Skeletal muscle tissue (tissue), 3 donors: ENCODE measurements at regions not wholly inside any gene's neighbourhood (a gene's known extent, or its start where the extent isn't known, plus 50 kb on each side); places are given as distances from the start of the nearest gene placed in this dataset.

Experiments
- H3K27ac ChIP-seq: one replicate; pipeline ENCODE4 v1.7.0; 2013; ENCODE audit warnings: mild to moderate bottlenecking, low read depth, low read length, inconsistent platforms
- H3K27me3 ChIP-seq, 3 donors: one replicate each; pipeline ENCODE4 v1.7.0; 2013; ENCODE audit warnings: low read length in 3 of 3; ENCODE audit not compliant: control insufficient read depth in 3 of 3, insufficient read depth in 3 of 3
- H3K36me3 ChIP-seq, 3 donors: one replicate each; pipeline ENCODE4 v1.7.0; 2013; ENCODE audit warnings: low read length in 3 of 3; ENCODE audit not compliant: control insufficient read depth in 3 of 3, insufficient read depth in 3 of 3
- H3K4me1 ChIP-seq, 3 donors: one replicate each; pipeline ENCODE4 v1.7.0; 2013; ENCODE audit warnings: low read length in 3 of 3, mild to moderate bottlenecking in 3 of 3; ENCODE audit not compliant: control insufficient read depth in 3 of 3, insufficient read depth in 3 of 3
- H3K4me3 ChIP-seq, 3 donors: one replicate each; pipeline ENCODE4 v1.7.0; 2013; ENCODE audit warnings: low read length in 3 of 3
- H3K9ac ChIP-seq, 3 donors: one replicate each; pipeline ENCODE4 v1.7.0; 2013; ENCODE audit warnings: low read length in 3 of 3, mild to moderate bottlenecking in 3 of 3, moderate library complexity in 2 of 3, low read depth in 1 of 3
- H3K9me3 ChIP-seq, 3 donors: one replicate each; pipeline ENCODE4 v1.7.0; 2013; ENCODE audit warnings: low read length in 3 of 3; ENCODE audit not compliant: control insufficient read depth in 3 of 3
- donor health status: Osteomylitis.

GRCh38 chr6:1525364-1526038 is 84.2 kb upstream of the FOXC1 start:
- H3K9me3 ChIP-seq, result no peaks in the 10 kb centered on the region
- H3K27ac ChIP-seq, result no peak overlapping the region
- no peaks in the 10 kb centered on the region for H3K36me3 ChIP-seq
- H3K4me1 ChIP-seq, result peaks cover 22 to 28% (median 27%) of the 10 kb centered on the region in 3 donors
- H3K4me3 ChIP-seq, result no peak overlapping the region
- no peak overlapping the region for H3K9ac ChIP-seq
- H3K27me3 ChIP-seq, result peaks cover 14 to 23% (median 21%) of the 10 kb centered on the region in 3 donors

GRCh38 chr6:1526398-1527072 is 83.2 kb upstream of the FOXC1 start:
- peak overlapping the region in 1 of 3 donors; percentile 68 for H3K9ac ChIP-seq
- peaks cover 22 to 28% (median 27%) of the 10 kb centered on the region in 3 donors for H3K4me1 ChIP-seq
- H3K27ac ChIP-seq, result no peak overlapping the region
- no peaks in the 10 kb centered on the region for H3K36me3 ChIP-seq
- H3K27me3 ChIP-seq, result peaks cover 14 to 20% (median 20%) of the 10 kb centered on the region in 3 donors
- peak overlapping the region; percentile 33 to 71 (median 54) for H3K4me3 ChIP-seq
- H3K9me3 ChIP-seq, result no peaks in the 10 kb centered on the region

- Histone ChIP-seq H3K4me1 (peaks cover 22 to 28% (median 27%) of the 10 kb centered on the region in 3 donors), H3K27me3 (peaks cover 14 to 19% (median 16%) of the 10 kb centered on the region in 3 donors), H3K27ac (no peak overlapping the region), H3K9ac (peak overlapping the region in 1 of 3 donors; percentile 68), H3K9me3 (no peaks in the 10 kb centered on the region), H3K36me3 (no peaks in the 10 kb centered on the region), H3K4me3 (peak overlapping the region; percentile 33 to 71 (median 54))
Measured at GRCh38 chr6:1527073-1527457, 82.7 kb upstream of the FOXC1 start.

GRCh38 chr6:1535295-1535694 is 74.4 kb upstream of the FOXC1 start:
- Histone ChIP-seq H3K4me1 (peaks cover 0 to 4% (median 3%) of the 10 kb centered on the region in 3 donors), H3K27ac (no peak overlapping the region), H3K9ac (no peak overlapping the region), H3K36me3 (no peaks in the 10 kb centered on the region), H3K4me3 (no peak overlapping the region), H3K27me3 (peaks cover 0 to 2% (median 0%) of the 10 kb centered on the region in 3 donors), H3K9me3 (no peaks in the 10 kb centered on the region)

- no peaks in the 10 kb centered on the region for H3K36me3 ChIP-seq
- H3K27me3 ChIP-seq, result peaks cover 0 to 2% (median 0%) of the 10 kb centered on the region in 3 donors
- H3K4me3 ChIP-seq, result no peak overlapping the region
- H3K9me3 ChIP-seq, result no peaks in the 10 kb centered on the region
- no peak overlapping the region for H3K27ac ChIP-seq
- peaks cover 0 to 4% (median 3%) of the 10 kb centered on the region in 3 donors for H3K4me1 ChIP-seq
- H3K9ac ChIP-seq, result no peak overlapping the region
Measured at GRCh38 chr6:1536526-1537429, 72.9 kb upstream of the FOXC1 start.

- H3K27me3 ChIP-seq, result peaks cover 0 to 2% (median 0%) of the 10 kb centered on the region in 3 donors
- H3K9ac ChIP-seq, result no peak overlapping the region
- H3K27ac ChIP-seq, result no peak overlapping the region
- no peaks in the 10 kb centered on the region for H3K9me3 ChIP-seq
- H3K4me1 ChIP-seq, result peaks cover 0 to 4% (median 3%) of the 10 kb centered on the region in 3 donors
- no peak overlapping the region for H3K4me3 ChIP-seq
- H3K36me3 ChIP-seq, result no peaks in the 10 kb centered on the region
Measured at GRCh38 chr6:1538369-1538768, 71.3 kb upstream of the FOXC1 start.

GRCh38 chr6:1538810-1539478 is 70.8 kb upstream of the FOXC1 start:
- H3K9ac ChIP-seq, result no peak overlapping the region
- no peak overlapping the region for H3K4me3 ChIP-seq
- no peaks in the 10 kb centered on the region for H3K36me3 ChIP-seq
- H3K9me3 ChIP-seq, result no peaks in the 10 kb centered on the region
- H3K4me1 ChIP-seq, result peaks cover 0 to 4% (median 3%) of the 10 kb centered on the region in 3 donors
- H3K27ac ChIP-seq, result no peak overlapping the region
- H3K27me3 ChIP-seq, result peaks cover 0 to 2% (median 0%) of the 10 kb centered on the region in 3 donors

GRCh38 chr6:1540864-1541521 is 68.7 kb upstream of the FOXC1 start:
- H3K36me3 ChIP-seq, result no peaks in the 10 kb centered on the region
- H3K9ac ChIP-seq, result no peak overlapping the region
- no peak overlapping the region for H3K27ac ChIP-seq
- peaks cover 0 to 2% (median 0%) of the 10 kb centered on the region in 3 donors for H3K27me3 ChIP-seq
- no peaks in the 10 kb centered on the region for H3K4me1 ChIP-seq
- no peaks in the 10 kb centered on the region for H3K9me3 ChIP-seq
- H3K4me3 ChIP-seq, result no peak overlapping the region

GRCh38 chr6:1542335-1542734 is 67.4 kb upstream of the FOXC1 start:
- Histone ChIP-seq H3K9me3 (no peaks in the 10 kb centered on the region), H3K27ac (no peak overlapping the region), H3K27me3 (peaks cover 0 to 2% (median 0%) of the 10 kb centered on the region in 3 donors), H3K4me1 (no peaks in the 10 kb centered on the region), H3K4me3 (no peak overlapping the region), H3K36me3 (no peaks in the 10 kb centered on the region), H3K9ac (no peak overlapping the region)
